SK-N-SH treated with all-trans-retinoic acid at 6 μM for 48 hours (cell line): ENCODE measurements at regions not wholly inside any gene's neighbourhood (a gene's known extent, or its start where the extent isn't known, plus 50 kb on each side); places are given as distances from the start of the nearest gene placed in this dataset.

ENCODE experiments used
- ATAC-seq: fragments of 200-7000 bp; cut with Tn5 transposase; 3 replicates; pipeline ENCODE4 v1.9.1; 2020; ENCODE audit warnings: mild to moderate bottlenecking, moderate library complexity
- ARNTL ChIP-seq: fragments of 450-650 bp; formaldehyde crosslinking; IDR thresholded peaks from 2 replicates; pipeline ENCODE4 v1.5.0; 2020; ENCODE audit warnings: low read depth, mild to moderate bottlenecking, moderate library complexity, borderline replicate concordance
- BACH2 ChIP-seq: fragments of 250-450 bp; sonication (Bioruptor Pico); IDR thresholded peaks from 2 replicates; pipeline ENCODE4 v1.9.0; 2021; ENCODE audit warnings: mild to moderate bottlenecking, borderline replicate concordance
- CREB5 ChIP-seq: fragments of 250-450 bp; sonication (Bioruptor Pico); IDR thresholded peaks from 2 replicates; pipeline ENCODE4 v1.5.1; 2020; ENCODE audit warnings: low read depth, mild to moderate bottlenecking, moderate library complexity
- CSDC2 ChIP-seq: fragments of 250-450 bp; sonication (Bioruptor Pico); IDR thresholded peaks from 2 replicates; pipeline ENCODE4 v1.5.0; 2020; ENCODE audit warnings: mild to moderate bottlenecking, moderate library complexity
- CSRNP3 ChIP-seq: fragments of 250-450 bp; sonication (Bioruptor Pico); IDR thresholded peaks from 2 replicates; pipeline ENCODE4 v1.5.1; 2021; ENCODE audit warnings: mild to moderate bottlenecking, moderate library complexity
- ESRRG ChIP-seq: fragments of 250-450 bp; sonication (Bioruptor Pico); IDR thresholded peaks from 2 replicates; pipeline ENCODE4 v1.6.1; 2021; ENCODE audit warnings: mild to moderate bottlenecking
- GLIS3 ChIP-seq: fragments of 250-450 bp; sonication (Bioruptor Pico); IDR thresholded peaks from 2 replicates; pipeline ENCODE4 v1.5.0; 2020; ENCODE audit warnings: mild to moderate bottlenecking, moderate library complexity
- ISL1 ChIP-seq: fragments of 250-450 bp; sonication (Bioruptor Pico); IDR thresholded peaks from 2 replicates; pipeline ENCODE4 v2.1.2; 2022; ENCODE audit warnings: mild to moderate bottlenecking, moderate library complexity
- OSR1 ChIP-seq: fragments of 250-450 bp; sonication (Bioruptor Pico); IDR thresholded peaks from 2 replicates; pipeline ENCODE4 v1.8.0; 2022; ENCODE audit warnings: moderate library complexity, mild to moderate bottlenecking, inconsistent platforms
- PATZ1 ChIP-seq: fragments of 250-450 bp; sonication (Bioruptor Pico); IDR thresholded peaks from 2 replicates; pipeline ENCODE4 v1.8.0; 2020; ENCODE audit warnings: mild to moderate bottlenecking, moderate library complexity, borderline replicate concordance
- POU6F1 ChIP-seq: fragments of 250-450 bp; sonication (Bioruptor Pico); IDR thresholded peaks from 2 replicates; pipeline ENCODE4 v1.8.0; 2021; ENCODE audit warnings: low read depth, mild to moderate bottlenecking, moderate library complexity, borderline replicate concordance
- PPARA ChIP-seq: fragments of 250-450 bp; sonication (Bioruptor Pico); IDR thresholded peaks from 2 replicates; pipeline ENCODE4 v1.5.0; 2020; ENCODE audit warnings: mild to moderate bottlenecking, borderline replicate concordance
- RARB ChIP-seq: fragments of 250-450 bp; sonication (Bioruptor Pico); IDR thresholded peaks from 2 replicates; pipeline ENCODE4 v1.8.0; 2021; ENCODE audit warnings: mild to moderate bottlenecking, moderate library complexity
- SNAI2 ChIP-seq: fragments of 250-450 bp; sonication (Bioruptor Pico); IDR thresholded peaks from 2 replicates; pipeline ENCODE4 v1.5.0; 2020; ENCODE audit warnings: mild to moderate bottlenecking, moderate library complexity
- TCF4 ChIP-seq: fragments of 250-450 bp; sonication (Bioruptor Pico); IDR thresholded peaks from 2 replicates; pipeline ENCODE4 v1.8.0; 2021; ENCODE audit warnings: mild to moderate bottlenecking, moderate library complexity, borderline replicate concordance
- TOX ChIP-seq: fragments of 250-450 bp; sonication (Bioruptor Pico); IDR thresholded peaks from 2 replicates; pipeline ENCODE4 v1.8.0; 2021; ENCODE audit warnings: mild to moderate bottlenecking, moderate library complexity, borderline replicate concordance
- TSHZ2 ChIP-seq: fragments of 250-450 bp; sonication (Bioruptor Pico); IDR thresholded peaks from 2 replicates; pipeline ENCODE4 v1.5.0; 2020; ENCODE audit warnings: mild to moderate bottlenecking, moderate library complexity
- ZC3H10 ChIP-seq: fragments of 250-450 bp; sonication (Bioruptor Pico); IDR thresholded peaks from 2 replicates; pipeline ENCODE4 v1.5.1; 2021; ENCODE audit warnings: mild to moderate bottlenecking, moderate library complexity
- ZFP3 ChIP-seq: fragments of 250-450 bp; sonication (Bioruptor Pico); IDR thresholded peaks from 2 replicates; pipeline ENCODE4 v1.5.0; 2020; ENCODE audit warnings: mild to moderate bottlenecking, moderate library complexity
- ZFP30 ChIP-seq: fragments of 450-650 bp; formaldehyde crosslinking; IDR thresholded peaks from 2 replicates; pipeline ENCODE4 v1.5.0; 2022; ENCODE audit warnings: mild to moderate bottlenecking, moderate library complexity
- ZNF565 ChIP-seq: fragments of 450-650 bp; formaldehyde crosslinking; conservative IDR thresholded peaks from 2 replicates; pipeline ENCODE4 v1.5.0; 2020; ENCODE audit warnings: low read depth, mild to moderate bottlenecking, moderate library complexity
- ZNF70 ChIP-seq: fragments of 450-650 bp; formaldehyde crosslinking; IDR thresholded peaks from 2 replicates; pipeline ENCODE4 v1.5.0; 2020; ENCODE audit warnings: mild to moderate bottlenecking, moderate library complexity
- ZNF8 ChIP-seq: fragments of 450-650 bp; formaldehyde crosslinking; IDR thresholded peaks from 2 replicates; pipeline ENCODE4 v1.5.0; 2020; ENCODE audit warnings: mild to moderate bottlenecking, moderate library complexity

- no peak for ATAC-seq
- TF ChIP-seq ARNTL (CRISPR knock-in tag) (no peak), BACH2 (CRISPR knock-in tag) (no peak), ISL1 (CRISPR knock-in tag) (no peak), ESRRG (no peak), ZFP3 (no peak), ZC3H10 (no peak), ZNF8 (CRISPR knock-in tag) (no peak), TCF4 (CRISPR knock-in tag) (no peak), RARB (no peak), ZFP30 (CRISPR knock-in tag) (no peak), CSDC2 (no peak)
These were observed 290.8 kb upstream of the NOVA1 start for GRCh38 chr14:26888592-26888991.

- no peak for ATAC-seq
- no peak for TF ChIP-seq ARNTL (CRISPR knock-in tag)
- TF ChIP-seq BACH2 (CRISPR knock-in tag) = no peak
- TF ChIP-seq ZNF8 (CRISPR knock-in tag) = no peak
- TF ChIP-seq ISL1 (CRISPR knock-in tag) = no peak
- TF ChIP-seq TCF4 (CRISPR knock-in tag) = no peak
- no peak for TF ChIP-seq ZFP30 (CRISPR knock-in tag)
These were observed 298.6 kb upstream of the NOVA1 start for GRCh38 chr14:26896447-26896846.

GRCh38 chr14:26897196-26897595 is 299.4 kb upstream of the NOVA1 start:
- ATAC-seq = no peak
- TF ChIP-seq PATZ1 (CRISPR knock-in tag) (no peak), RARB (no peak), OSR1 (CRISPR knock-in tag) (no peak), ZNF8 (CRISPR knock-in tag) (no peak), TOX (no peak), ZC3H10 (no peak), ZNF70 (CRISPR knock-in tag) (no peak), SNAI2 (no peak), ZFP30 (CRISPR knock-in tag) (no peak), CREB5 (CRISPR knock-in tag) (no peak), ESRRG (no peak), ARNTL (CRISPR knock-in tag) (no peak), TCF4 (CRISPR knock-in tag) (no peak), GLIS3 (CRISPR knock-in tag) (no peak), CSRNP3 (CRISPR knock-in tag) (no peak), BACH2 (CRISPR knock-in tag) (no peak), ISL1 (CRISPR knock-in tag) (no peak), PPARA (CRISPR knock-in tag) (no peak), ZNF565 (CRISPR knock-in tag) (no peak), CSDC2 (no peak)

GRCh38 chr14:26905229-26905628 is 307.4 kb upstream of the NOVA1 start:
- ATAC-seq = no peak
- TF ChIP-seq GLIS3 (CRISPR knock-in tag) (no peak), ZNF8 (CRISPR knock-in tag) (no peak), ZFP30 (CRISPR knock-in tag) (no peak), ZFP3 (no peak), TSHZ2 (CRISPR knock-in tag) (no peak), ZNF565 (CRISPR knock-in tag) (no peak), BACH2 (CRISPR knock-in tag) (no peak), SNAI2 (no peak), ZC3H10 (no peak), PPARA (CRISPR knock-in tag) (no peak), CSDC2 (no peak), TCF4 (CRISPR knock-in tag) (no peak), CREB5 (CRISPR knock-in tag) (no peak), POU6F1 (no peak), ARNTL (CRISPR knock-in tag) (no peak)
